ENCODE measurements at regions not wholly inside any gene's neighbourhood (a gene's known extent, or its start where the extent isn't known, plus 50 kb on each side); places are given as distances from the start of the nearest gene placed in this dataset.

DNA sequence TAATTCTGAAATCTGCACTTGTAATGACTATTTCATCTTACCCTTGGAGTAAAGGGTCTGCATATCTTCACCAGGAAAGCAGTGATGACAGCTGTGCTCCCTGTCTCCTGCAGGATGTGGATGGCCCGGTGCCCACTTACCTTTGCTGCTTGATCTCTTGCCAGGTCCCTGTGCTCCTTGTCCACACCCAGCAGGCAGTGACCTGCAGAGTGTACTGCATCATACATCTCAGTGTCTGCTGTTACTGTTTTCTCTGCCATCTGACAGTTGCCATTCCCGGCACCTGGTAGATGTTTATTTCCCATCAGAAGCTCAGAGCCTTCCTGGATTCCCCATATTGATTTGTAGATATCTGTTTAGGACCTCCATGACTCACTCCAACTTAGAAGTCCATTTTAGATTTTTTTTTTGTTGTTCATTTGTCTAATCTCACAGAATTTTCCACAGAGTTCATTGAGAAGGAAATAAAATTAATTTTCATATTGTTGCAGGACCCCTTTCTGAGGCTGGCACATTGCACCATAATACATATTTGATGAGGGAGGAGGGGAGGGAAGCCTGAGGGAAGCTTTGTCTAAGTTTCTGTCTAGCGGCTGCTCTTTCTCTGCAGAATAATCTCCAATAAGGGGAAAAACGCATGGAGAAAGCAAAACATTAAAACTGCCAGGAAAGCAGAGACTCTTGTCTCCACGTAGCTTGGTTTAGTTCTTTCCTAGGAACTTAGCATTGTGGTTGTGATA, 697.5 kb upstream of the RAB6C start:
- H3K9me3 ChIP-seq (ENCODE audit: control insufficient read depth in 2 of 3, low read length in 3 of 3): no peaks in the 10 kb centered on the region
- CTCF ChIA-PET: no interaction called here
- no peaks in the 10 kb centered on the region for H3K36me3 ChIP-seq (ENCODE audit: control insufficient read depth in 2 of 3, insufficient read depth in 3 of 3, low read length in 3 of 3)
- Mint-ChIP-seq H3K36me3 (no peaks in the 10 kb centered on the region), H3K4me3 (no peak overlapping the region), H3K27me3 (peaks cover 0 to 5% (median 0%) of the 10 kb centered on the region in 5 donors), H3K9me3 (peaks cover 0 to 17% (median 0%) of the 10 kb centered on the region in 11 donors), H3K4me1 (no peaks in the 10 kb centered on the region), H3K27ac (no peak overlapping the region)
- no peaks in the 10 kb centered on the region for H3K4me1 ChIP-seq (ENCODE audit: control insufficient read depth in 2 of 2, insufficient read depth in 2 of 2, low read length in 2 of 2)
- DNase-seq (no peak), ATAC-seq (no peak)
- intact Hi-C loops (cut with micrococcal nuclease): no loop called here
- POLR2A ChIA-PET: no interaction called here
- no peaks in the 10 kb centered on the region for H3K27me3 ChIP-seq (ENCODE audit: control insufficient read depth in 2 of 2, insufficient read depth in 2 of 2, low read length in 2 of 2)
- H3K27ac ChIP-seq (ENCODE audit: low read depth, low read length): no peak overlapping the region
- no peak overlapping the region for H3K4me3 ChIP-seq (ENCODE audit: low read length)

DNA sequence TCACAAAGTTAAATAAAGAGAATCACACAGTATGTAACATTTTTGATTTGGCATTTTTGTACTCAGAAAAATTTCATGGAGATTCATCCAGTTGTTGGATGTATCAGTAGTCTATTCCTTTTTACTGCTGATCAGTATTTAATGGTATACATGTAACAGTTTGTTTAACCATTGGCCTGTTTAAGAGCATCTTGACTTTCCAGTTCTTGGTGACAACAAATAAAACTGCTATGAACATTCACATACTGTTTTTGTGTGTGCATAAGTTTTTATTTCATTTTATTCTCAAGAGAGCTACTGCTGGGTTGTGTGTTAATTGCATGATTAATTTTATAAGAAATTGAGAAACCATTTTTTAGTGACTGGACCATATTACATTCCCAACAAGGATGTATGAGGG, 694.5 kb upstream of the RAB6C start:
- ATAC-seq: no peak
- ChIA-PET POLR2A (no interaction called here), CTCF (interaction anchor here (0.6 to 0.7 kb wide), 2 partner anchors 23 to 545 kb away, joined by 4 read pairs; no protein-coding TSS in a partner anchor)
- Histone ChIP-seq H3K27ac (ENCODE audit: low read depth, low read length) (no peak overlapping the region), H3K9me3 (ENCODE audit: control insufficient read depth in 2 of 3, low read length in 3 of 3) (no peaks in the 10 kb centered on the region), H3K27me3 (ENCODE audit: control insufficient read depth in 2 of 2, insufficient read depth in 2 of 2, low read length in 2 of 2) (no peaks in the 10 kb centered on the region), H3K36me3 (ENCODE audit: control insufficient read depth in 2 of 3, insufficient read depth in 3 of 3, low read length in 3 of 3) (no peaks in the 10 kb centered on the region), H3K4me1 (ENCODE audit: control insufficient read depth in 2 of 2, insufficient read depth in 2 of 2, low read length in 2 of 2) (no peaks in the 10 kb centered on the region), H3K4me3 (ENCODE audit: low read length) (no peak overlapping the region)
- intact Hi-C loops (cut with micrococcal nuclease): no loop called here
- H3K4me1 Mint-ChIP-seq: no peaks in the 10 kb centered on the region
- no peak overlapping the region for H3K4me3 Mint-ChIP-seq
- H3K9me3 Mint-ChIP-seq: peaks cover 0 to 15% (median 0%) of the 10 kb centered on the region in 11 donors
- H3K36me3 Mint-ChIP-seq: no peaks in the 10 kb centered on the region
- H3K27me3 Mint-ChIP-seq: peaks cover 0 to 5% (median 0%) of the 10 kb centered on the region in 5 donors
- DNase-seq: no peak
- no peak overlapping the region for H3K27ac Mint-ChIP-seq

DNA sequence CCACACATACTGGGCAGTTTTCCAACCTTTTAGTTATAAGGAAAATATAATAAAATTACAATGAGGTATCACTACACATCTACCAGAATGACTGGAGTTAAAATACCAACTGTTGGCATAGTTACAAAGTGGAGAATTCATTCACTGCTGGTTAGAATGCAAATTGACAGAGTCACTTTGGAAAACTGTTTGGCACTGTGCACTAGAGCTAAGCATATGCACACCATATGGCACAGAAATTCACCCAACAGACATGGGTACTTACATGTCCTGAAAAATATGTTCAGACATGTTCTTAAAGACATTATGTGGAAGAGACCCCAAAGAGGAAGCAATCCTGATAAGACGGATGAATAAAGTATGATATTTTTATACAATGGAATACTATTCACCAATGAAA, 686.1 kb upstream of the RAB6C start:
- ATAC-seq: no peak
- Mint-ChIP-seq H3K4me3 (no peak overlapping the region), H3K4me1 (no peaks in the 10 kb centered on the region)

GRCh38 chr2:129296396-129296795, 683.1 kb upstream of the RAB6C start:
- Mint-ChIP-seq H3K4me3 (no peak overlapping the region), H3K36me3 (no peaks in the 10 kb centered on the region), H3K4me1 (no peaks in the 10 kb centered on the region), H3K27ac (no peak overlapping the region), H3K9me3 (peaks cover 0 to 11% (median 3%) of the 10 kb centered on the region in 11 donors), H3K27me3 (peaks cover 0 to 5% (median 0%) of the 10 kb centered on the region in 5 donors)
- ChIA-PET CTCF (no interaction called here), POLR2A (no interaction called here)
- no peak for ATAC-seq
- H3K27ac ChIP-seq (ENCODE audit: low read depth, low read length): no peak overlapping the region
- DNase-seq: no peak
- H3K27me3 ChIP-seq (ENCODE audit: control insufficient read depth in 2 of 2, insufficient read depth in 2 of 2, low read length in 2 of 2): no peaks in the 10 kb centered on the region
- H3K36me3 ChIP-seq (ENCODE audit: control insufficient read depth in 2 of 3, insufficient read depth in 3 of 3, low read length in 3 of 3): no peaks in the 10 kb centered on the region
- H3K4me1 ChIP-seq (ENCODE audit: control insufficient read depth in 2 of 2, insufficient read depth in 2 of 2, low read length in 2 of 2): no peaks in the 10 kb centered on the region
- no peak overlapping the region for H3K4me3 ChIP-seq (ENCODE audit: low read length)
- no peaks in the 10 kb centered on the region for H3K9me3 ChIP-seq (ENCODE audit: control insufficient read depth in 2 of 3, low read length in 3 of 3)
- intact Hi-C loops (cut with micrococcal nuclease): no loop called here

More for the DNA sequence above, 686.1 kb upstream of the RAB6C start:
- H3K27ac Mint-ChIP-seq: no peak overlapping the region
- H3K27me3 ChIP-seq (ENCODE audit: control insufficient read depth in 2 of 2, insufficient read depth in 2 of 2, low read length in 2 of 2): no peaks in the 10 kb centered on the region
- no peak overlapping the region for H3K27ac ChIP-seq (ENCODE audit: low read depth, low read length)
- DNase-seq: no peak
- CTCF ChIA-PET: no interaction called here
- H3K36me3 Mint-ChIP-seq: no peaks in the 10 kb centered on the region
- no peaks in the 10 kb centered on the region for H3K9me3 ChIP-seq (ENCODE audit: control insufficient read depth in 2 of 3, low read length in 3 of 3)
- H3K9me3 Mint-ChIP-seq: peaks cover 0 to 11% (median 6%) of the 10 kb centered on the region in 11 donors
- no peaks in the 10 kb centered on the region for H3K27me3 Mint-ChIP-seq
- no peaks in the 10 kb centered on the region for H3K36me3 ChIP-seq (ENCODE audit: control insufficient read depth in 2 of 3, insufficient read depth in 3 of 3, low read length in 3 of 3)
- H3K4me1 ChIP-seq (ENCODE audit: control insufficient read depth in 2 of 2, insufficient read depth in 2 of 2, low read length in 2 of 2): no peaks in the 10 kb centered on the region
- no peak overlapping the region for H3K4me3 ChIP-seq (ENCODE audit: low read length)
- POLR2A ChIA-PET: no interaction called here
- intact Hi-C loops (cut with micrococcal nuclease): no loop called here

DNA sequence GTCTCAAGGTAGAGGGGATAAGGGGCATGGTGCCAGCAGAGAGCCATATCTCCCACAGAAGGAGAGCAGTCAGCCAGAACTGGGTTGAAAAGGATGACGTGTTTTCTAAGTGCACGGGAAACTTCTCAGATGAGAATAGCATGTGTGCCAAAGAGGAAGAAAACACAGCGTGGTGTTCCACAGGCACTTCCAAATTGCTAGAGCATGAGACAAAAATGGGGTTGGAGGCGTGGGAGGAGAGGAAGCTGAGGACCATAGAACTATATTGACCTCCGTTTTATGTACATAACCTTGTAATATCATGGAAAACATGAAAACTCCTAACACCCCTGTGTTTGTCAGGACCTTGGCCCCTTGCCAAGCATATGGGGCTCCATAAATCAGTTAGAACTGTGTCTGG, 682.7 kb upstream of the RAB6C start:
- Histone ChIP-seq H3K4me1 (ENCODE audit: control insufficient read depth in 2 of 2, insufficient read depth in 2 of 2, low read length in 2 of 2) (no peaks in the 10 kb centered on the region), H3K27me3 (ENCODE audit: control insufficient read depth in 2 of 2, insufficient read depth in 2 of 2, low read length in 2 of 2) (no peaks in the 10 kb centered on the region), H3K4me3 (ENCODE audit: low read length) (no peak overlapping the region), H3K27ac (ENCODE audit: low read depth, low read length) (no peak overlapping the region), H3K9me3 (ENCODE audit: control insufficient read depth in 2 of 3, low read length in 3 of 3) (no peaks in the 10 kb centered on the region), H3K36me3 (ENCODE audit: control insufficient read depth in 2 of 3, insufficient read depth in 3 of 3, low read length in 3 of 3) (no peaks in the 10 kb centered on the region)
- DNase-seq (no peak), ATAC-seq (no peak)
- peaks cover 0 to 11% (median 3%) of the 10 kb centered on the region in 11 donors for H3K9me3 Mint-ChIP-seq
- H3K27ac Mint-ChIP-seq: no peak overlapping the region
- no peaks in the 10 kb centered on the region for H3K36me3 Mint-ChIP-seq
- CTCF ChIA-PET: no interaction called here
- no peak overlapping the region for H3K4me3 Mint-ChIP-seq
- peaks cover 0 to 5% (median 0%) of the 10 kb centered on the region in 5 donors for H3K27me3 Mint-ChIP-seq
- intact Hi-C loops (cut with micrococcal nuclease): no loop called here
- POLR2A ChIA-PET: no interaction called here
- no peaks in the 10 kb centered on the region for H3K4me1 Mint-ChIP-seq

DNA sequence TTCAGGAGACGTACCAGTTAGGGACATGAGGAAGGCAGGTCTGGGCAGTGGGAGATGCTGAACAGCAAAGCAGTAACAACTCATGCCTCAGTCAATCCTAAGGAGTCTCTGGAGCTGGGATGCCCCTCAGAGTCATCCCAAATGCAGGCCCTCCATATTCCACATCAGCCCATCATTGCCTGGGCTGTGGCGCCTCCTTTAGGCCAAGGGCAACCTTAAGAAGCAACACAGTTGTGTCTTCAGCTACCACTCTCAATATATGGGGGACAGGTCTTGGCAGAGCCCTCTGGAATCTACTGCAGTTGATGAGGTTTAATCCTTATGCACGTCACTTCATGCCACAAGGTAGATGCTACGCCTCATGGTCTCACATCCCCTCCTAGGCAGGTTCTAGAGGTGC, 682.0 kb upstream of the RAB6C start:
- CTCF ChIA-PET: no interaction called here

GRCh38 chr2:129299338-129299737, 680.1 kb upstream of the RAB6C start:
- DNase-seq: no peak
- Histone ChIP-seq H3K36me3 (ENCODE audit: control insufficient read depth in 2 of 3, insufficient read depth in 3 of 3, low read length in 3 of 3) (no peaks in the 10 kb centered on the region), H3K9me3 (ENCODE audit: control insufficient read depth in 2 of 3, low read length in 3 of 3) (no peaks in the 10 kb centered on the region), H3K27me3 (ENCODE audit: control insufficient read depth in 2 of 2, insufficient read depth in 2 of 2, low read length in 2 of 2) (no peaks in the 10 kb centered on the region), H3K27ac (ENCODE audit: low read depth, low read length) (no peak overlapping the region), H3K4me1 (ENCODE audit: control insufficient read depth in 2 of 2, insufficient read depth in 2 of 2, low read length in 2 of 2) (no peaks in the 10 kb centered on the region), H3K4me3 (ENCODE audit: low read length) (no peak overlapping the region)
- Mint-ChIP-seq H3K4me1 (no peaks in the 10 kb centered on the region), H3K4me3 (no peak overlapping the region), H3K27me3 (peaks cover 0 to 5% (median 2%) of the 10 kb centered on the region in 5 donors), H3K36me3 (no peaks in the 10 kb centered on the region), H3K9me3 (peaks cover 0 to 6% (median 1%) of the 10 kb centered on the region in 11 donors), H3K27ac (no peak overlapping the region)
- CTCF ChIA-PET: no interaction called here
- intact Hi-C loops (cut with micrococcal nuclease): no loop called here
- ATAC-seq: no peak
- POLR2A ChIA-PET: interaction anchor here (0.6 kb wide), 1 partner anchor 11 kb away, joined by 5 read pairs; no protein-coding TSS in a partner anchor

More for the DNA sequence above, 682.0 kb upstream of the RAB6C start:
- no peak overlapping the region for H3K4me3 Mint-ChIP-seq
- POLR2A ChIA-PET: no interaction called here
- Histone ChIP-seq H3K27me3 (ENCODE audit: control insufficient read depth in 2 of 2, insufficient read depth in 2 of 2, low read length in 2 of 2) (no peaks in the 10 kb centered on the region), H3K4me3 (ENCODE audit: low read length) (no peak overlapping the region), H3K27ac (ENCODE audit: low read depth, low read length) (no peak overlapping the region), H3K9me3 (ENCODE audit: control insufficient read depth in 2 of 3, low read length in 3 of 3) (no peaks in the 10 kb centered on the region), H3K4me1 (ENCODE audit: control insufficient read depth in 2 of 2, insufficient read depth in 2 of 2, low read length in 2 of 2) (no peaks in the 10 kb centered on the region), H3K36me3 (ENCODE audit: control insufficient read depth in 2 of 3, insufficient read depth in 3 of 3, low read length in 3 of 3) (no peaks in the 10 kb centered on the region)
- no peaks in the 10 kb centered on the region for H3K36me3 Mint-ChIP-seq
- H3K9me3 Mint-ChIP-seq: peaks cover 0 to 11% (median 3%) of the 10 kb centered on the region in 11 donors
- intact Hi-C loops (cut with micrococcal nuclease): no loop called here
- no peaks in the 10 kb centered on the region for H3K4me1 Mint-ChIP-seq
- no peak for ATAC-seq
- DNase-seq: no peak
- H3K27ac Mint-ChIP-seq: no peak overlapping the region
- peaks cover 0 to 5% (median 0%) of the 10 kb centered on the region in 5 donors for H3K27me3 Mint-ChIP-seq

Measured in naive thymus-derived CD4-positive, alpha-beta T cell (primary cell).